Heart left ventricle (tissue), 16 donors: ENCODE measurements at regions not wholly inside any gene's neighbourhood (a gene's known extent, or its start where the extent isn't known, plus 50 kb on each side); places are given as distances from the start of the nearest gene placed in this dataset.

Source experiments
- ATAC-seq, 4 donors: fragments of 200-7000 bp; cut with Tn5 transposase; one replicate each; pipeline ENCODE4 v1.9.1; 2020 to 2022; ENCODE audit warnings: moderate library complexity in 4 of 4, mild to moderate bottlenecking in 3 of 4, moderate number of reproducible peaks in 1 of 4
- DNase-seq, 5 donors: peaks; one replicate each; pipeline ENCODE4 v3.0.0-alpha.2; 2020
- H3K27ac ChIP-seq, 12 donors: fragments of 200-600 bp; sonication (generic) in 4 of 12; one replicate each; pipeline versions ENCODE4 v1.5.0 to v1.8.0; 2016 to 2022; ENCODE audit warnings: mild to moderate bottlenecking in 2 of 12
- H3K27me3 ChIP-seq, 9 donors: fragments of 200-600 bp; sonication (generic) in 2 of 9; one replicate each; pipeline versions ENCODE4 v1.5.1 to v1.8.0; 2016 to 2022; ENCODE audit warnings: mild to moderate bottlenecking in 3 of 9
- H3K36me3 ChIP-seq, 9 donors: fragments of 200-600 bp; sonication (generic) in 2 of 9; one replicate each; pipeline versions ENCODE4 v1.5.0 to v1.8.0; 2018 to 2022; ENCODE audit warnings: mild to moderate bottlenecking in 2 of 9
- H3K4me1 ChIP-seq, 12 donors: fragments of 200-600 bp; sonication (generic) in 4 of 12; one replicate each; pipeline versions ENCODE4 v1.5.0 to v1.8.0; 2016 to 2022; ENCODE audit warnings: mild to moderate bottlenecking in 3 of 12
- H3K4me3 ChIP-seq, 12 donors: fragments of 200-600 bp; sonication (generic) in 4 of 12; one replicate each; pipeline versions ENCODE4 v1.5.0 to v1.8.0; 2017 to 2022; ENCODE audit warnings: mild to moderate bottlenecking in 9 of 12, moderate library complexity in 4 of 12
- H3K9me3 ChIP-seq, 12 donors: fragments of 200-600 bp; sonication (generic) in 4 of 12; one replicate each; pipeline versions ENCODE4 v1.5.0 to v1.8.0; 2016 to 2022; ENCODE audit warnings: mild to moderate bottlenecking in 1 of 12
- CTCF ChIP-seq, 12 donors: fragments of 200-600 bp; sonication (generic) in 4 of 12; IDR thresholded peaks; one replicate each; pipeline versions ENCODE4 v1.5.0 to v1.8.0; 2018 to 2022; ENCODE audit warnings: antibody characterized with exemption in 12 of 12, mild to moderate bottlenecking in 5 of 12
- POLR2A ChIP-seq, 2 donors: fragments of 450-650 bp; IDR thresholded peaks; one replicate each; pipeline ENCODE4 v1.6.1; 2017; ENCODE audit warnings: antibody characterized with exemption in 2 of 2, mild to moderate bottlenecking in 2 of 2, moderate library complexity in 2 of 2
- WGBS, 4 donors: extraction: QIAGEN DNeasy Blood & Tissue Kit in 2 of 4; methylation state at CpG; one replicate each; pipeline versions ENCODE4 v1.1.5 to v1.1.7; 2013 to 2018; 5-methylcytosine and 5-hydroxymethylcytosine counted together
- intact Hi-C, 10 donors: fragments of 100-400 bp; cut with DNase I; formaldehyde crosslinking; loops; one replicate each; pipeline versions ENCODE4 v1.11.1 to v1.14.2; 2022
- donor health status: ischemic (EF 13 %, LVEDD 7.1; RV severe dilation, severe dysfunction).
- donor health status: healthy with polysubstance abuse.
- donor health status: DM: no; HTN: yes; CAD: no.
- donor health status: DM: no; HTN: no; CAD: no.
- donor health status: ischemic (EF 25% LVEDD 6.9; RV normal size, moderate dysfunction).
- donor health status: ischemic (EF 25% LVEDD 5.7; RV mildly dilated, moderate dysfunction).
- donor health status: healthy.
- donor health status: DM: yes; HTN: yes; CAD: no.
- donor health status: ischemic (EF 35%, LVEDD 5.7; RV mildly dilated, moderate dysfunction).
- donor health status: nonischemic (EF 11% LVEDD 7.7; RV severe dilation, severe dysfunction).
- donor health status: DM: yes; HTN: yes; CAD: no.
- donor health status: PGD.
- donor health status: ischemic (EF 29% LVEDD 5.4; RV normal size, mild dysfunction).
- donor health status: nonischemic (EF 23%, LVEDD 6.1; RV moderate dilation, normal function).

GRCh38 chr5:29387384-29387783 is 1806.1 kb upstream of the CDH6 start:
- H3K27me3 ChIP-seq, result no peaks in the 10 kb centered on the region
- H3K27ac ChIP-seq, result no peak overlapping the region
- H3K9me3 ChIP-seq, result peaks cover 0 to 21% (median 0%) of the 10 kb centered on the region in 12 donors
- DNase-seq (no peak), ATAC-seq (no peak)
- TF ChIP-seq POLR2A (IDR thresholded peaks at IDR 0.05) (no peak), CTCF (IDR thresholded peaks at IDR 0.05) (no peak)
- intact Hi-C loops, result no loop called here
- no peak overlapping the region for H3K4me3 ChIP-seq
- no peaks in the 10 kb centered on the region for H3K36me3 ChIP-seq
- no peaks in the 10 kb centered on the region for H3K4me1 ChIP-seq
- 42 to 49% (median 47%) methylated on average over 1 of the region's 1 CpG for WGBS, 4 donors

GRCh38 chr5:29382780-29383179 is 1810.7 kb upstream of the CDH6 start:
- 79 to 90% (median 84%) methylated on average over 4 of the region's 4 CpGs for WGBS, 4 donors
- no peak overlapping the region for H3K4me3 ChIP-seq
- H3K4me1 ChIP-seq, result no peaks in the 10 kb centered on the region
- H3K9me3 ChIP-seq, result peaks cover 0 to 19% (median 0%) of the 10 kb centered on the region in 12 donors
- intact Hi-C loops, result no loop called here
- ATAC-seq (no peak), DNase-seq (no peak)
- no peak overlapping the region for H3K27ac ChIP-seq
- no peak for TF ChIP-seq POLR2A (IDR thresholded peaks at IDR 0.05)
- no peak for TF ChIP-seq CTCF (IDR thresholded peaks at IDR 0.05)
- H3K27me3 ChIP-seq, result no peaks in the 10 kb centered on the region
- H3K36me3 ChIP-seq, result no peaks in the 10 kb centered on the region

- Histone ChIP-seq H3K27ac (no peak overlapping the region), H3K27me3 (no peaks in the 10 kb centered on the region), H3K9me3 (peaks cover 0 to 19% (median 0%) of the 10 kb centered on the region in 12 donors), H3K4me1 (no peaks in the 10 kb centered on the region), H3K4me3 (no peak overlapping the region), H3K36me3 (no peaks in the 10 kb centered on the region)
- intact Hi-C loops, result no loop called here
- no peak for DNase-seq
- no peak for TF ChIP-seq CTCF (IDR thresholded peaks at IDR 0.05)
- no peak for TF ChIP-seq POLR2A (IDR thresholded peaks at IDR 0.05)
- ATAC-seq, result no peak
- WGBS, 4 donors, result 0 to 78% (median 56%) methylated on average over 1 of the region's 1 CpG
Measured at GRCh38 chr5:29380029-29380428, 1813.5 kb upstream of the CDH6 start.

GRCh38 chr5:29379619-29380018 is 1813.9 kb upstream of the CDH6 start:
- H3K9me3 ChIP-seq, result peaks cover 0 to 19% (median 0%) of the 10 kb centered on the region in 12 donors
- no peaks in the 10 kb centered on the region for H3K36me3 ChIP-seq
- ATAC-seq, result no peak
- TF ChIP-seq POLR2A (IDR thresholded peaks at IDR 0.05) (no peak), CTCF (IDR thresholded peaks at IDR 0.05) (no peak)
- H3K27ac ChIP-seq, result no peak overlapping the region
- intact Hi-C loops, result no loop called here
- no peak for DNase-seq
- H3K27me3 ChIP-seq, result no peaks in the 10 kb centered on the region
- no peak overlapping the region for H3K4me3 ChIP-seq
- WGBS, 4 donors, result 59 to 69% (median 62%) methylated on average over 5 of the region's 5 CpGs
- H3K4me1 ChIP-seq, result no peaks in the 10 kb centered on the region
